Stimulated activated CD8-positive, alpha-beta memory T cell treated with anti-CD3 and anti-CD28 coated beads, Interleukin-7, amount 100 ng/mL, for 24 hours (primary cell): ENCODE measurements at regions not wholly inside any gene's neighbourhood (a gene's known extent, or its start where the extent isn't known, plus 50 kb on each side); places are given as distances from the start of the nearest gene placed in this dataset.
"Not testable (repeated sequence)": the region's sequence is repeated elsewhere in the genome, so short reads cannot be mapped to it uniquely, and the experiment has no call there.

Experiments
- DNase-seq: peaks from one replicate; pipeline ENCODE4 v3.0.0-alpha.2; 2020; ENCODE audit warnings: low read depth

GRCh38 chr18:77329651-77330050 is 80.0 kb downstream of the GALR1 start:
- DNase-seq: no peak

GRCh38 chr18:77334876-77335275 is 85.2 kb downstream of the GALR1 start:
- DNase-seq: no peak

GRCh38 chr18:77337604-77338003 is 88.0 kb downstream of the GALR1 start:
- no peak for DNase-seq

- no peak for DNase-seq
Measured at GRCh38 chr18:77339093-77339492, 89.4 kb downstream of the GALR1 start.

GRCh38 chr18:77339623-77340022 is 90.0 kb downstream of the GALR1 start:
- no peak for DNase-seq

GRCh38 chr18:77340815-77341214 is 91.2 kb downstream of the GALR1 start:
- DNase-seq: no peak

GRCh38 chr18:77341527-77342325 is 92.1 kb downstream of the GALR1 start:
- DNase-seq: no peak

- no peak for DNase-seq
Measured at GRCh38 chr18:77342736-77343135, 93.1 kb downstream of the GALR1 start.

GRCh38 chr18:77343846-77344510 is 94.3 kb downstream of the GALR1 start:
- no peak for DNase-seq

GRCh38 chr18:77344786-77345500 is 95.3 kb downstream of the GALR1 start:
- no peak for DNase-seq

- no peak for DNase-seq
Measured at GRCh38 chr18:77346208-77346810, 96.7 kb downstream of the GALR1 start.

GRCh38 chr18:77353349-77353748 is 103.7 kb downstream of the GALR1 start:
- not testable (repeated sequence) for DNase-seq

GRCh38 chr18:77359561-77360314 is 110.1 kb downstream of the GALR1 start:
- no peak for DNase-seq

GRCh38 chr18:77360315-77361190 is 110.9 kb downstream of the GALR1 start:
- DNase-seq: no peak

GRCh38 chr18:77361382-77361781 is 111.7 kb downstream of the GALR1 start:
- no peak for DNase-seq

- DNase-seq: no peak
Measured at GRCh38 chr18:77365667-77366066, 116.0 kb downstream of the GALR1 start.

GRCh38 chr18:77366067-77366719 is 116.5 kb downstream of the GALR1 start:
- no peak for DNase-seq

- DNase-seq: no peak
Measured at GRCh38 chr18:77366720-77367641, 117.3 kb downstream of the GALR1 start.

GRCh38 chr18:77369644-77370043 is 120.0 kb downstream of the GALR1 start:
- DNase-seq: no peak
